ENCODE measurements at regions not wholly inside any gene's neighbourhood (a gene's known extent, or its start where the extent isn't known, plus 50 kb on each side); places are given as distances from the start of the nearest gene placed in this dataset.

DNA sequence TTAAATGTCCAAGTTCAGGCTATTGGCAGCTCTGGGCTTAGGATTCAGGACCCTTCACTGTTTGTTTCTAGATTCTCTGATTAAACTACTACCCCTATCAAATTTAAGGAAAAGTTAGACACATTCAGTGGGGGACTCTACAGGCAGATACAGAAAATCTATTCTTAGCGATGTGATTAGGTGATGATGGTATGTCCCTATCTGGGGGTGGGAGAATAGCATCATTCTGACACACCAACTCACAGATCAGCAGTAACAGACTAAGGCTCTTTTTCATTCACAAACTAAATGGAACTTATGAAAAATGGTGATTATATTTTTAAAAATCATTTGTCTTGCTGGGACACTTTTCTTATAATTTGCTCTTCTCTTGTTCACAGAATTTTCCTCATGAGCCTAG is 232.9 kb upstream of the CDH2 start:
- no peak for DNase-seq

DNA sequence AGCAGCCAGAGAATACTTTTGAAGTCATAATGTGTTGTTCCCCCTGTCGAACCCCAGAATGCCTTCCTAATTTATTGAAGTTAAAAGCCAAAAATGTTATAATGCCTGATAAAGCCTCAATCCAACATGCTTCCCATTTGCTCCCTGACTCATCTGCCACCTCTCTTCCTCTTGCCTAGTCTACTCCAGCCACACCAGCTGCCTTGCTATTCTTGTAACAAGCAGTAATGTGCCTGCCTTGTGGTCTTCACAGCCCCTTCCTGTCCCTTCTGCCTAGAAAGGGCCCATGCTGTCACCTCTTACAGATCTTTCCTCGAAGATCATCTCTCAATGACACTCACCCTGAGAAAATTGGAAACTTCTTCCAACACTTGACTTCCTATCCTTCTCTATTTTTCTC is 231.6 kb upstream of the CDH2 start:
- DNase-seq = no peak

DNA sequence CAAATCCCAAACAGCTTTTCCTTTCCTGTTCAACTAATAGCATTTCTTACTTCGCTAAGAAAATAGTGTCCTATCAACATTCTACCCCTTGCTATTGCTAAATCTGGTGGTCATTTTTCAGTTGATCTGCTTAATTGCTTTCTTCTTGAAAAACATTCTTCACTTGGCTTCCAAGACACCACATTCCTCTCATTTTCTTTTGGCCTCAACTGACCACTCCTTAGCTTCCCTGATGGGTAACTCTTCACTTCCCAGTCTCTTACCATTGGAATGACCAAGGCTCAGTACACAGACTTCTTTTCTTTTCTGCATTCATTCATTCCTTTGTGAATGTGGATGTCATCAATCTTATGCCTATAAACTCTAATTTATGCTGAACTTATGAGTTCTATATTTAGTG is 230.8 kb upstream of the CDH2 start:
- no peak for DNase-seq

DNA sequence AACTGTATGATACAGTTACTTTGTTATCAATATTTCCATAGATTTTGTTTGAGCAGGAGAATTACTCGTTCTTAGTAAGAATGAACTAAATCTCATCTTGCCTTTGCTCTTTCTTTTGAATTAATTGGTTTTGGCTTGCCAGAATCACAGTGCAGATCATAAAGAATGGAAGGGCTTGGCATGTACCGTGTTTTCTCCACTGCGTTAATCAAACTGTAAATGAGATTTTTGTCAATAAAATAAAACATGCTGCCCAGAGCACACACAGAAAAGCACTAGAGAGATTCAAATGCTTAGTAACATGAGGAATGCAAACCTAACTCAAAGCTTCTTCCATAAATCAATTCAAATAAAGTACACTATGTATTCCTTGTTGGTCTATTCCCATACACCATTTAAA is 229.6 kb upstream of the CDH2 start:
- no peak for DNase-seq

DNA sequence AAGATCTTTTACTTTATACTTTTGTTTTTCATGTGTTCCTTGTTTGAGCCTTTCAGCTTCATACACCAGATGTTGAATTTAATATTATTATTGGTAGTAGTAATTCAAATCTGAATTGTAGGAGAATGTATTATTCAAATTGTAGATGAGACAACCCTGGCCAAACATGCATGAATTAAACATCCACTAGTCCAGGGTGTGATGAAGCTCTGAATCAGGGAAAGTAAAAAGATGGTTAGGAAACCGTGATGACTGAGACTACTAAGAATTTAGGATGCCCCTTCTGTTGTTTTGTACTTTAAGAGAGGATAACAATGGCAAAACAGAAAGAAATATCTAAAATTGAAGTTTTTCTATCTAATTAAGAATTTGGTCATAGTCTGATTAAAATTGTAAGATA is 227.8 kb upstream of the CDH2 start:
- no peak for DNase-seq

DNA sequence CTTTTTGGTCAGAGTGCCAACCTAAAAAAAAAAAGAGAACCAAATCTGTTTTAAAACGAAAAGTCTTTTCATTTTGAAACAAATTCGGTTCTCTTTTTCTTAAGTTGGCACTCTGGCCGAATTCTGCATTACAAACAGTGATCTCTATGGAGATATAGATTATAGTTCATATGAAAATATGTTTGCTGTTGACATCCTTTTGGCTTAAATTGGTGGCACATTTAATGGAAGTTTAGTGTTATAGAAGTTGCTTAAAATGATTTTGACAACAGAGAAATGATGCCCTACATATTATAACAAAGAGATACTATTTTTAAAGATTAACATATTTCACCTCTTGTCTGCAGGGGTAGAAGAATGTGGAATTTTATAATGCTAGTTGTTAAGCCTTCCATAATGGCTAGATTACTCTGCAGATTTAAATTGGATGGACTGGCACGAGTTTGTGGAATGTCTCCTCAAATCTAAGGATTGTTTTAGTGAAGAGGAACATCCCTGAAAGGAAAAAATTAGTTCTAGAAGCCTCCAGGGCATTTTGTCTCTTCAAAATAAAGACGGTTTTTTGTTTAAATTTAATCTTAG is 222.9 kb upstream of the CDH2 start:
- DNase-seq = no peak

DNA sequence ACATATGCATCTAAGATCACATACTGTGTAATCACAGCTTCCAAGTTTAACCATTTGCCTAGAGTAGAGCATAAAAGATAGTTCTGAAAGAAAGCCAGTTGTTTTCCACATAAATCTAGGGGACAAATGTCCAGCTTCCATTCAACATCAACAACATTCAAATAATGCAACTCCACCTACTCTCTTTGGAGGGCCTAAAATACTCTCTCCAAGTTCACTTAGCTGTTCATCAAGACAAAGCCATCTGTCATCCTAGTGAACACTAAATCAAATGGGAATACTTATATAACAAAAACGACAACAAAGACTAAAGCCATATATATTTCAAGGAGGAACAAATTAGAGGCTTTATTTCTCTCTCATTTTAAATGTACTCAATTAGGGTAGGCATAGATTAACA is 221.5 kb upstream of the CDH2 start:
- no peak for DNase-seq

DNA sequence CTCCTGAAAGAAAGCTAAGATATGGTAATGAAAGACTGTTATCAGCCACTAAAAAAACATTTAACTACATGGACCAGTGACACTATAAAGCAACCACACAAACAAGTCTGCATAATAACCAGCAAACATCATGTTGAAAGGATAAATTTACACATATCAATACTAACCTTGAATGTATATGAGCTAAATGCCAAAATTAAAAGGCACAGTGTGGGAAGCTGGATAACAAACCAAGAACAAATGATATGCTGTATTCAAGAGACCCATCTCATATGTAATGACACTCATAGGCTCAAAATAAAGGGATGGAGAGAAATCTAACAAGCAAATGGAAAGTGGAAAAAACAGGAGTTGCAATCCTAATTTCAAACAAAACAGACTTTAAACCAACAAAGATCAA is 213.1 kb upstream of the CDH2 start:
- DNase-seq = no peak

DNA sequence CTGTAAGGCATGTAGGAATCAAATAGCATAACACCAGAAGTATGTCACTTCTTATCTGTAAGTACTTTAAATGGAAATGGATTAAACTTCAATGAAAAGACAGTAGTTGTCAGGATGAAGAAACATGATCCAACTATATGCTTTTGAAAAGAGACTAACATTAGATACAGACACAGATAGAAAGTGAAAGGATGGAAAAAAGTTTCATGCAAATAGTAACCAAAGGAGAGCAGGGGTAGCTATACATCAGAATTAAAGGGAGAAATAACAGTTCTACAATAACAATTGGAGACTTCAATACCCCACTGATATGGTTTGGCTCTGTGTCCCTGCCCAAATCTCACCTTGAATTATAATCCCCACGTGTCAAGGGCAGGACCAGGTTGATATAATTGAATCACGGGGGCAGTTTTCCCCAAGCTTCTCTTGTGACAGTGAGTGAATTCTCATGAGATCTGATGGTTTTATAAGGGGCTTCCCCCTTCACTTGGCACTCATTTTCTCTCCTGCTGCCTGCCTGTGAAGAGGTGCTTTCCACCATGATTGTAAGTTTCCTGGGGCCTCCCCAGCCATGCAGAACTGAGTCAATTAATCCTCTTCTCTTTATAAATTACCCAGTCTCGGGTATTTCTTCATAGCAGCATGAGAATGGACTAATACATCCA is 205.4 kb upstream of the CDH2 start:
- DNase-seq = no peak

DNA sequence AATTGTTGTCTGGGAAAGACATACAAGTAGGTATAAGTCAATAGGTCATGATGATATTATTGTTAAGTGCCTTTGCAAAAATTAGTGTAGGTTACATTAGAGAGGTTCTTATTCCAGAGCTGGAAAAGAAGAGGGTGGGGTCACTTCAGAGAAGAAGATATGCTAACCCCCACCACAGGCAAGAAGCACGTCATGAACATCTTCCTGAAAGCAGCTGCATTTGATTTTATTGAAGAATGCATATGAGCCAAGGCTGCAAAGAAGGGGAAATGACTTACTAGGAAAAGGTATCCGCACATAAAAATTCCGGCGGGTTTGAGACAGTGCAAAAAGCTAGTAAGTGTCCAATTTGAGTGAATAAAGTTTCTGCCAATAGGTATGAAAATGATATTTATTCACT is 195.3 kb upstream of the CDH2 start:
- no peak for DNase-seq

DNA sequence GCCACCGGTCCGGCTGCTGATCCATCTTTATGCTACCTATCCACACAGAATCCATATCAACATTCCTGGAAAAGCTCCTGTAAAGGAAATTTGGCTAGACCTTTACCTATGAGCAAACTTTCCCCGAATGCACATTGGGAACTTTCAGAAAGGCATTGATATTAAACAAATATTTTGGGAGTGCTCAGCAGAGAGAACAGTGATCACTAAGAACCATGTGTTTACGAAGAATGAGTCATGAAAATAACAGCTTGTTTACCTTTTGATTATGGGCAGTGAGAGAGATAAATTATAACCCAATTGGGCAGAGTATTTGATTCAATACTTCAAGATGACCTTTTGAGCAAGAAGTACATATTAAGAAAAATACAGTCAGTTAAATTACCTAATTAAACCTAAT is 189.7 kb upstream of the CDH2 start:
- DNase-seq = no peak

DNA sequence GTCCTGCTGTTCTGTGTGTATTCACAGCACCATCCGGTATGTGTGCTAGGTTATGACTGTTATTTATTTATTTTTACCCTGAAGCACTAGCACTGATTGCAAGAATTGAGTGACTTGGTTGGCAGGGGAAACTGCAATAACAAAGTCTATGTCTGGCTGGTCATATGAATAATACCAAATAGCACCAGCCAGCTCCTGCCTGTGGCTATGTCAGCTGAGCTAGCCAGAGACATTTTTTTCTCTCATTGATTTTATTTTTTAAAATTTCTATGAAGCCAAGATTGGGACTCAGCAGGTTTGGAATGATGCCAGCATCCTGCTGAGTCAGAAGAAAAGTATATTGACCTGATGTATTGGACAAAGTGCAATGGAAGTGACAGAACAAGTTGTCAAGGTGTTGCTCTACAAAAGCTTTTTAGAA is 188.5 kb upstream of the CDH2 start:
- no peak for DNase-seq

DNA sequence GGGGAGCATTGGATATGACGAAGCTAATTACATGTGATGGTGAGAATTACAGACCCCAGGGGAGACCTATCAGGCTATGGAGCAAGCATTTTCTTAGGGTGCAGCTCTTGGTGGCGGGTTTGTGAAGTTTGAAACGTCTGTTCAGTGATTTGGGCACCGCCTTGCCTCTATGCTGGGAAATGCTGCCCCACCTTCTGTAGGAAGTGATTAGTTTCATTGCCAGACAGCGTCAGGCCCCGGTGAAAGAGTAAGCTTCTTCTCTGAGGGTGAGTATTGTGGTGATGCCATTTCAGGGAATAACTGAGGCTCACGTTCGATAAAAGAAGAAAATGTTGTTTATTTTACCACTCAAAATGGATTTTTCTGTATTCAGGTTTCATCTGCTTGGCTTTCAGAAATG is 186.2 kb upstream of the CDH2 start:
- DNase-seq = no peak

DNA sequence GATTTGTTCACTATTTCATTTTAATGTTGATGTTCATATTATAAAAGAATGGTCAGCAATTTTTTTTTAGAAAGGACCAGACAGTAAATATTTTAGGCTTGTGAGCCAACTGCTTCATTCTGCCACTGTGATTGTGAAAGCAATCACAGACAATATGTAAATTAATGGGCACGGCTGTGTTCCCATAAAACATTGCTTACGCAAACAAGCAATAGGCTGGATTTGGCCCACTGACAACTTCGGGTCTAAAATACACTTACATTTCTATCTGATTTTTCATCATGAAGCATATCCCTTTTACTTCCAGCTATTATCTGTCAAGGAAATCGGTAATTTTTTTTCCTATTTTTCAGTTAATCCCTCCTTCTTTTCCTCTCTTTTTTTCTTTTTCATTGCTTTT is 182.2 kb upstream of the CDH2 start:
- no peak for DNase-seq

DNA sequence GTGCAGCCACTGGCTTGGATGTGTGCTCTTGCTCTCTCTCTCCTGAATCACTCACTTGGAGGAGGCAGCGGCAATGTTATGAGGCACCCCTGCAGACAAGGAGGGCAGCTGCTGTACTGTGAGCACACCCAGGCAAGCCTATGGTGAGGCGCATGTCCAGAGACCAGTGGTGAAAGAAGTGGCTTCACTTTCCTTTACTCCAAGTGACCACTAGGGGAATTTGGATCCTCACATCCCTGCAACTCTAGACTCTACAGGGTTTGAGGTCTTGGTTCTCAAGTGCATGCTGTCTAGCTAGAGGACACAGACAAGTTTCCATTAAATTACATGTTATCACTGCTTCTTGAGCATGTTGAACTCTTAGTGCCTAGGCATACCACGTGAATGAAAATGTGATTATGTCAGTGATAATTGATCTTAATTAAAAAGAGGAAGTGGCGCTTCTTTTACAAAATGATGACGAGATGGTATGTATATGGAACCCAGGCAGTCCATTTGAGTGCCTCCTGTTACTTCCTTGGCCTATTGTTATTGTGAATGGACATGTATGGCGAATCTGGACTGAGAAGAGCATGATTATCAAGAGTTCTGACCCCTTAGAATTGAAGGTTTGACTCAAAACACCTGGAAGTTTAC is 181.0 kb upstream of the CDH2 start:
- no peak for DNase-seq

DNA sequence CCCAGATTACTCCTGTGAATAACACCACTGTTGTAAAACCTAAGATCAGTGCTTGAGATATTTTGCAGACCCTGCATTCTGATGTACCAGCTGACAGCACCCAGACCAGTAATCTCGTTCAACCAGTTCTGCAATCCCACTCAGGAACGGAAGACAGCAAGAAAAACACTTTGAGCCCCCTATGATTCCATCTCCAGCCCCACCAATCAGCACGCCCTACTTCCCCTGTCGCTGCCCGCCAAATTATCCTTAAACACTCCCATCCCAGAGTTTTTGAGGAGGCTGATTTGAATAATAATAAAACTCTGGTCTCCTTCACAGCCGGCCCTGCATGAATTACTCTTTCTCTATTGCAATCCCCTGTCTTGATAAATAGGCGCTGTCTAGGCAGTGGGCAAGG is 173.9 kb upstream of the CDH2 start:
- no peak for DNase-seq

DNA sequence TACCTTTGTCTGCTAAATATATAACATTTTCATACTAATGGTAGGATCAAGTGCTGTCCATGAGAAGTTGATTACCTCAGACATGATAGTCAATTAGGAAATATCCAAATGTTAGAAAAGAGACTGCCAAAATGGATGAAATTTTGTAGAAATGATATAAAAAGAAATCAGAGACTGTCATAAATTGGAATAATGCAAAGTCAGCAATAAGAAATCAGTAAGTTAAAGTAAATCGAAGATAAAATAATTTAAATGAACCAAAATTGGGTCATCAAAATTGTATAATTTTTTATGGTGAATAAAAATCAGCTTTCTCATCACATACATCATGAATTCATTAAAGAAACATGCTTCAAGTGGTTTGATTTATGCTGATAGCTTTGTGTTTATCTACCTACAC is 165.3 kb upstream of the CDH2 start:
- DNase-seq = no peak

DNA sequence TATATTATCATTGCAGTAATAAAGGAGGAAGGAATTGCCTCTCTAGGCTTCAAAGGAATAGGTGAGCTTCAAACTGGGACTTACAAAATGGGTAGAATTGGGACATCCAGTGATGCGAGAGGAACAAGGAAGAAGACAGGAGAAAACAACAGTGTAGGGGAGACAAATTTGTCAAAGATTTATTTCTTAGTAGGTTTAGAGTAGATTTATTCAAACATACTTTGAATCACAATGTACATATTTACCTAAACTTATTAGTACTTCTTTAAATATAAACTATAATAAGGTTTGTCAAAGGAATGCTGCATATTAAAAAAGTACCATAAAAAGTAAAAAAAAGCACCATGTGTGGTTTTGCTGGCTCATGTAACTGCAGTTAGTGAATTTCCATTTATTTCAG is 161.4 kb upstream of the CDH2 start:
- DNase-seq = no peak

DNA sequence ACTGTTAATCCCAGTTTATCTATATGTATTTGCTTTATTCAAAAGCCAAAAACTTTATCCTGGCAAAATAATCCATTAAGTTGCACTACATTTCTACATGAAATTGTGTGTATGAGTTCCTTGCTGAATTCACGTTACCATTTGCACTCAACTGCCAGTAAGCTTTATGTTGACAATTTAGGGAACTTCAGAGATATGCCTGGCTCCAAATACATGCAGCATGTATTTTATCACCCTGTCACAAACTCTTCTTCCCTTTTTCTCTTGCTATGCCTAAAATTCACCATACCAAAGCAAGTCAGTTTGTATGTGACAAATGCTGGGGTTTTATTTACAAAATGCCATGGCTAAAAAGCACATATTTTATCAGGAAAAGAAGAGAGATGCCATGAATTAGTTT is 157.6 kb upstream of the CDH2 start:
- DNase-seq = no peak

DNA sequence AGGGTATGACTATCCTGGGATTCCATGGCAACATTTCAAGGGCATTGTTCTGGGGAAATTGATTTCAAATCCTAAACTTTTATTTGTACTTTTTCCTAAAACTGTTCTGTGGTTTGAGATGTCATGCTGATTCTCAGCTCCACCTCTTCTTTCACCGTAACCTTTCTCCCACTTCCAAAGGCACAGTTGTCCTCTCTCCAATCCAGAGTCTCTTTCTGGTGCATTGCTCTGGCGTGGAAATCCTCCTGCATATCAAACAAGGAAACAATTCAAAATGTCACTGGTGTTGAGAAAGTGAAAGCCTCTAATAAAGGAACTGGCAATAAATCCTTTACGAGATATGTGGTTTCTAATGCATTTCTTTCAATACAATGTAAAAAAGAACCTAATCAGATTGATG is 155.1 kb upstream of the CDH2 start:
- no peak for DNase-seq

DNA sequence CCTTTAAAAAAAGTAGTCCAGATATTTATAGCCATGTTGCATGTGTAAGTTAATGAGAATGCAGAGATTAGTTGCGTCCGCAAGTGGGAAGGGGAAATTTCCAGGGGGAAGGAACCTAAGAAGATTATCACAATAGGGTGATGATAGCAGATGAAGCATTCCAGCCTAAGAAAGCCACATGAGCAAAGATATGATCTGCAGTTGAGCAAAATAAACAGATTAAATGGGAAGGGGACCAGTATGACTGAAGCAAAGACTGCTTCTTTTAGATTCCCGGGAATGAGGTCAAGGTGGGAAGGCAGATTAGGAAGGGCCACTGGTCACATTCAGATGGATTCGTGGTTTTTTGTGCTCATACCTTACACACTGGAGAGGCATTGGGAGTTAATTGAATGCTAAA is 154.6 kb upstream of the CDH2 start:
- DNase-seq = no peak

DNA sequence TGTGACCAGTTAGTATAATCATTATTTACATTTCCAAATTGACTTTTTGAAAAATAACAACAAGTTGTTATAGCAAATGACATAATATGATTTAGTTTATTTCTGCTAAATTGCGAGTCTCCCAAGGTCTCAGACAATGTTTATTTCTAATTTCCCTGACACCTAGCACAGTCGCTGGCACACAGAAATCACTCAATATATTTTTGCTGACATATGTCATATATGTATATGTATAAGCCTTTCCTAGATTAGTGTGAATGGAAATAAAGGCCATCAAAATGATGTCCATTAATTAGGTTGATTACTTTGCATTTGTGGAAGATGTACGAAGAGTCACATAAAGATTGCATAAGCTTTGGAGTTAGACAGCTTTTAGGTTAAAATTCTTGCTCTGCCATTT is 136.7 kb upstream of the CDH2 start:
- no peak for DNase-seq

DNA sequence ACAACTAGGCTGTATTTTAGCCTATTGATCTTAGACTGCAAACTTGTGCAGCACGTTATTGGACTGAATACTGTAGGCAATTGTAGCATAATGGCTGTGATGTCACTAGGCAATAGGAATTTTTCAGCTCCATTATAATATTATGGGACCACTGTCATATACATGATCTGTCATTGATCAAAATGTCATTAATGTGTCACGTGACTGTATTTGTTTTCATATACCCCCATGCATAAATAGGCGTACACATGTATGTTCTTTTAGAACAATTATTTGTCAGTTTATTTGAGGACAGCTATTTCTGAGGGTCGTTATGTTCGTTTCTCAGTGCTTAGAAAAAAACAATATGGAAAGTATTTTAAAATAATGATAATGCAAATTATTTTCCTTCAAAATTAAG is 111.9 kb upstream of the CDH2 start:
- DNase-seq = no peak

DNA sequence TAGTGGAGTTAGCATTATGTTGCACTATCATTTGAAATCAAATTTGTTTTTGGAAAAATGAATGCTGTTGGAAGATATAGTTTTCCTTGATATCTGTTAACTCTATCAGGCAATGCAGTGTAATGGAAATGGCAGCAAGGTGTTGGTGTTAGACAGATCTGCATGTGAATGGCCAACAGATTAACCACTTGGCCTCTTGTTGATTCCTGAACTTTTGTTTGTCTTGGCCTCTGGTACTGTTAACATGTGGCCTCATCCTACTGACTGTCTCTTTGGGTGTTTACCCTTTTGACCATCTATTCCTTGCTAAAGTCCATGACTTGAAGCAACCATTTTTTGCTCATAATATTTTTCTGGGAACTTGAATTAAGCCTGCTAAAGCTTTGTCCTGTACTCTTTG is 110.2 kb upstream of the CDH2 start:
- no peak for DNase-seq

DNA sequence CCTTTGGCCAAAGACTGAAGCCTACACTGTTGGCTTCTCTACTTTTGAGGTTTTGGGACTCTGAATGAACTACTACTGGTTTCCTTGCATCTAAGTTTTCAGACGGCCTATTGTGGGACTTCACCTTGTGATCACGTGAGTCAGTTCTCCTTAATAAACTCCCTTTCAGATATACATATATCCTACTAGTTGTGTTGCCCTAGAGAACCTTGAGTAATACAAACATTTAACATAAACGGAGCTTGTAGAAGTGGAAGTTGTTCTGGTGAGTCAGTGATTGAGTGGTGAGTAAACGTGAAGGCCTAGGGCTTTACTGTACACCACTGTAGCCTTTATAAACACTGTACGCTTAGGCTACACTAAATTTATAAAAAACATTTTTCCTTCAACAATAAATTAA is 107.2 kb upstream of the CDH2 start:
- DNase-seq = no peak

All from KG1 (cell line).